GM18867 (cell line): ENCODE measurements at regions not wholly inside any gene's neighbourhood (a gene's known extent, or its start where the extent isn't known, plus 50 kb on each side); places are given as distances from the start of the nearest gene placed in this dataset.

ENCODE experiments used
- ATAC-seq: cut with Tn5 transposase; IDR thresholded peaks from one replicate; pipeline ENCODE4 v1.9.1; 2021; ENCODE audit warnings: mild to moderate bottlenecking, moderate library complexity; ENCODE audit not compliant: unreplicated experiment

GRCh38 chr4:63817196-63817865 lies 591.9 kb downstream of the TECRL start:
- ATAC-seq, result no peak

GRCh38 chr4:63814171-63814964 lies 594.9 kb downstream of the TECRL start:
- no peak for ATAC-seq

- ATAC-seq, result no peak
Measured at GRCh38 chr4:63799166-63799565, 610.1 kb downstream of the TECRL start.

GRCh38 chr4:63795301-63795700 lies 613.9 kb downstream of the TECRL start:
- ATAC-seq, result no peak

GRCh38 chr4:63790377-63790776 lies 618.9 kb downstream of the TECRL start:
- ATAC-seq, result no peak

GRCh38 chr4:63788271-63788670 lies 621.0 kb downstream of the TECRL start:
- no peak for ATAC-seq

- ATAC-seq, result no peak
Measured at GRCh38 chr4:63787326-63787725, 621.9 kb downstream of the TECRL start.

- ATAC-seq, result no peak
Measured at GRCh38 chr4:63786171-63786570, 623.1 kb downstream of the TECRL start.

- ATAC-seq, result no peak
Measured at GRCh38 chr4:63784822-63785221, 624.4 kb downstream of the TECRL start.

GRCh38 chr4:63777601-63778000 lies 631.6 kb downstream of the TECRL start:
- ATAC-seq, result no peak

GRCh38 chr4:63764400-63764799 lies 644.9 kb downstream of the TECRL start:
- ATAC-seq, result no peak

- ATAC-seq, result no peak
Measured at GRCh38 chr4:63757929-63758328, 651.3 kb downstream of the TECRL start.

- ATAC-seq, result no peak
Measured at GRCh38 chr4:63742882-63743281, 666.4 kb downstream of the TECRL start.

- no peak for ATAC-seq
Measured at GRCh38 chr4:63729519-63729918, 679.7 kb downstream of the TECRL start.

GRCh38 chr4:63728480-63729177 lies 680.6 kb downstream of the TECRL start:
- no peak for ATAC-seq

GRCh38 chr4:63717384-63717783 lies 691.9 kb downstream of the TECRL start:
- ATAC-seq, result no peak

- ATAC-seq, result peak; percentile 48
Measured at GRCh38 chr4:63708661-63709060, 700.6 kb downstream of the TECRL start.

GRCh38 chr4:63700569-63700968 lies 708.7 kb downstream of the TECRL start:
- no peak for ATAC-seq

GRCh38 chr4:63693321-63693720 lies 715.9 kb downstream of the TECRL start:
- ATAC-seq, result no peak

- no peak for ATAC-seq
Measured at GRCh38 chr4:63678358-63678931, 730.8 kb downstream of the TECRL start.

GRCh38 chr4:63670735-63671134 lies 738.5 kb downstream of the TECRL start:
- ATAC-seq, result no peak
